BJ (cell line): ENCODE measurements at regions not wholly inside any gene's neighbourhood (a gene's known extent, or its start where the extent isn't known, plus 50 kb on each side); places are given as distances from the start of the nearest gene placed in this dataset.

Experiments used
- CTCF ChIA-PET: fragments of 350-600 bp; formaldehyde crosslinking; extraction: SDS; loops from one replicate; lab custom pipeline; 2021; ENCODE audit warnings: antibody characterized with exemption, inconsistent platforms; lab: Yijun Ruan, JAX
- POLR2A ChIA-PET: fragments of 300-600 bp; sonication (Branson Sonifier 250); formaldehyde crosslinking; extraction: SDS; loops from one replicate; lab custom pipeline; 2021; ENCODE audit warnings: antibody characterized with exemption; lab: Charles Lee
- DNase-seq: peaks from one replicate; pipeline ENCODE4 v3.0.0-alpha.2; 2011; ENCODE audit warnings: low read depth
- H3K27me3 ChIP-seq: 2 replicates; pipeline ENCODE4 v1.6.0; 2011; ENCODE audit warnings: low read length; ENCODE audit not compliant: control insufficient read depth, insufficient read depth
- H3K36me3 ChIP-seq: 2 replicates; pipeline ENCODE4 v1.5.1; 2011; ENCODE audit warnings: low read length; ENCODE audit not compliant: control insufficient read depth, insufficient read depth
- H3K4me3 ChIP-seq: 2 replicates; pipeline ENCODE4 v1.5.1; 2011; ENCODE audit warnings: low read depth, mild to moderate bottlenecking, control low read depth, low read length
- TF ChIP-seq, protein P1 (sequence below): IDR thresholded peaks from 2 replicates; pipeline ENCODE4 v1.5.1; 2011; ENCODE audit warnings: low read depth, mild to moderate bottlenecking, control low read depth, inconsistent platforms, low read length, moderate library complexity; ENCODE audit not compliant: insufficient read depth

DNA sequence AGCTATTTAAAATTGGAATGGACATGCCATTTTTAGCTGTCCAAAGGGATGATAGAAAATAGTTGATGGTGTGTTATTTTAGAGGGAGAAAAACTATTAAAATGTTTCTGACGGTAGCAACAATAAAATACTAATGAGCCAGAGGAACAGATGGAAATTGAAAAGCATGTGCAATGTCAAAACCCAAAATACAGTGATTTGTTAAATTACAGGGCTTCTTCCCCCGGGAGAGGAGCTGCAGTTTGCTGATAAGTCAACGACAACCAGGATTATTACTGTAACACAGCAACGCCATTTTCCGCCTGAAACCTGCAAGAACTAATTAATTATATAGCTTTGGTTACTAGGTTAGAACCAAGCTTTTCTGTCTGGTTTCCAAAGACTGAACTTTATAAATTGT lies 179.6 kb upstream of the SPTLC3 start:
- ChIA-PET POLR2A (no interaction called here), CTCF (no interaction called here)
- Histone ChIP-seq H3K36me3 (no peaks in the 10 kb centered on the region), H3K4me3 (no peak overlapping the region), H3K27me3 (no peaks in the 10 kb centered on the region)
- TF ChIP-seq, protein P1, sequence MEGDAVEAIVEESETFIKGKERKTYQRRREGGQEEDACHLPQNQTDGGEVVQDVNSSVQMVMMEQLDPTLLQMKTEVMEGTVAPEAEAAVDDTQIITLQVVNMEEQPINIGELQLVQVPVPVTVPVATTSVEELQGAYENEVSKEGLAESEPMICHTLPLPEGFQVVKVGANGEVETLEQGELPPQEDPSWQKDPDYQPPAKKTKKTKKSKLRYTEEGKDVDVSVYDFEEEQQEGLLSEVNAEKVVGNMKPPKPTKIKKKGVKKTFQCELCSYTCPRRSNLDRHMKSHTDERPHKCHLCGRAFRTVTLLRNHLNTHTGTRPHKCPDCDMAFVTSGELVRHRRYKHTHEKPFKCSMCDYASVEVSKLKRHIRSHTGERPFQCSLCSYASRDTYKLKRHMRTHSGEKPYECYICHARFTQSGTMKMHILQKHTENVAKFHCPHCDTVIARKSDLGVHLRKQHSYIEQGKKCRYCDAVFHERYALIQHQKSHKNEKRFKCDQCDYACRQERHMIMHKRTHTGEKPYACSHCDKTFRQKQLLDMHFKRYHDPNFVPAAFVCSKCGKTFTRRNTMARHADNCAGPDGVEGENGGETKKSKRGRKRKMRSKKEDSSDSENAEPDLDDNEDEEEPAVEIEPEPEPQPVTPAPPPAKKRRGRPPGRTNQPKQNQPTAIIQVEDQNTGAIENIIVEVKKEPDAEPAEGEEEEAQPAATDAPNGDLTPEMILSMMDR, result no peak
- DNase-seq, result no peak

DNA sequence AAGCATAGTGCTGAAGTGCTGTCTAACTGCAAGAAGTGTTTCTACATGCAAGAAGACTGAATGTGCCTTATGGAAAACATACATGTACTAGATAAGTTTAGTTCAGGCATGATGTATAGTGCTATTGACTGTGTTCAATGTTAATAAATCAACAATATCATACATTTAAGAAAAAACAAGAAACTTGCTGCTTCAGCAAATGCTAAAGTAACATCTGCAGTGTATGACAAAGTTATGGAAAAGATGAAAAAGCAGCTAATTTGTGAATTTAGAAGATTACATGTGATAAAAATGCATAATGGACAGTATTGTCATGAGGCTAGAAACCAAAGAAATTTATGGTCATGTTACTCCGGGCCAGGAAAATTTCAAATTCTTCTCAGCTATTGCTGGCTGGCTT lies 174.9 kb upstream of the SPTLC3 start:
- no peak for DNase-seq
- POLR2A ChIA-PET, result no interaction called here
- H3K36me3 ChIP-seq, result no peaks in the 10 kb centered on the region
- H3K4me3 ChIP-seq, result no peak overlapping the region
- H3K27me3 ChIP-seq, result no peaks in the 10 kb centered on the region
- CTCF ChIA-PET, result no interaction called here
- TF ChIP-seq, protein P1, result no peak

DNA sequence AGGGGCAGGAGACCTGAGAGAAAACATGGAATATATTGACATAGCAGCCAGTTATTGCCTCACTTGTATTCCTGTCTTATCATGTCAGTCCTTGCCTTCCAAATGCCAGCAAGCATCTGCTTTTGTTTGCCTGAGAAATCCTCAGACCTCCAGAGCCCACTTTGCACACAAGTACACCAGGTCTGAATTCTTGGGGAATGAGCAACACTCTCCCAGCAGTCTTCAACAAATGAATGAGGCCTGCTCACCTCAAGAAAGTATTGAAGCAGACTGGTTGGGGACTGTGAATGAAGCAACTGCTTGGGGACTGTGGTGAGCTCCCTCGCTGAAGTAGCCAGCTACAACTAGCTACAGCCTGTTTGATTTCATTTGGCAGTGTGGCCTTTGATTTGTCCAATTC lies 172.8 kb upstream of the SPTLC3 start:
- ChIA-PET POLR2A (no interaction called here), CTCF (no interaction called here)
- TF ChIP-seq, protein P1, result no peak
- Histone ChIP-seq H3K36me3 (no peaks in the 10 kb centered on the region), H3K4me3 (no peak overlapping the region), H3K27me3 (no peaks in the 10 kb centered on the region)
- no peak for DNase-seq

DNA sequence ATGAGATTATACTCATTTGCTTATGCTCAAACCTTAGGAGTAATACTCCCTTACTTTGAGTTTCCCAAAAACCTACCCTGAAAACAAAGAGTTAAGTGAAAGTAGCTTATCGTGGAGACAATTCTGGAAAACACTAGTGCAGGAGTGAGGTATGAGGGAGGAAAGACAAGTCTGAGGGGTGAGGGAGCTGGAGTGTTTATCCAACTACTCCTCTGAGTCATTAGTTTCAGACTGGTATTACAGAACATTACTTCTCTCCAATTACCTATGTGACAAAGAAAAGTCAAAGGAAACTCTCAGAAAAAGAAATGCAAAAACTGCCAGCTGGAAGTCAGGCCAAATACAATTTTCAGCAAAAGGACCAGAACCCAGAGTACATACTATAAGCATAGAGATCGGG lies 171.1 kb upstream of the SPTLC3 start:
- Histone ChIP-seq H3K36me3 (no peaks in the 10 kb centered on the region), H3K4me3 (no peak overlapping the region), H3K27me3 (no peaks in the 10 kb centered on the region)
- TF ChIP-seq, protein P1, result no peak
- ChIA-PET CTCF (no interaction called here), POLR2A (no interaction called here)
- DNase-seq, result no peak

DNA sequence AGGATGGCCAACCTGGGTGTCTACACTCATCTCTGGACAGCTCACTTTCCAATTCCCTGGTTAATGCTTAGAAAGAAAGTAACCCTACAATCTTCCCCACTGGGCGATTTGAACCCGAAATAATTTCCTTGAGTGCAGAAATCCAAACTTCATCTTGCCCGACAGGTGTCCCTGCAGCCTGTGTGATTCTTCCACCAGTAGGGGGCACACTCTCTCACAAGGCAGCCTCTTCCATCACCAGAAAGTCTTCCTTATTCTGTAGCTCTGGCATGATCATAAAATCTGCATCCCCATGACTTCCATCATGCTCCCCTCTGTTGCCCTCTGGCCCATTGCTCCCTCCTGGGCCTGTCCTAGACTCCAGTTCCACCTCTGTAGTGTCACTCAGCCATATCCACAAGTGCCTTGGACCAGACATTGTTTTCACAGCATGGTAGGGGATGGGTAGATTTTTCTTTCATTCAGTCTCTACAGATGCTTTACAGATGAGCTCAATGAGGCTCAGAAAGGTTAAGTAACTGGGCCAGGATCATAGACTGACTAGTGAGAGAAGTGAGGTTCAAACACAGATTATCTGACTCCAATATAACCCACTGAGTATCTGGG lies 170.4 kb upstream of the SPTLC3 start:
- Histone ChIP-seq H3K4me3 (no peak overlapping the region), H3K27me3 (no peaks in the 10 kb centered on the region), H3K36me3 (no peaks in the 10 kb centered on the region)
- ChIA-PET POLR2A (no interaction called here), CTCF (no interaction called here)
- TF ChIP-seq, protein P1, result 0 out of 2 replicates have a peak, but pooled peaks have one; percentile 5
- DNase-seq, result no peak
